PC-3 (cell line): ENCODE measurements at regions not wholly inside any gene's neighbourhood (a gene's known extent, or its start where the extent isn't known, plus 50 kb on each side); places are given as distances from the start of the nearest gene placed in this dataset.
"Not testable (repeated sequence)": the region's sequence is repeated elsewhere in the genome, so short reads cannot be mapped to it uniquely, and the experiment has no call there.

Experiments used
- ATAC-seq: fragments of 200-7000 bp; cut with Tn5 transposase; 2 replicates; pipeline ENCODE4 v1.9.1; 2020; ENCODE audit warnings: mild to moderate bottlenecking, moderate library complexity
- BruUV-seq: library from RNA; stranded (reverse); fragments of 400-500 nt; replicated peaks from 2 replicates; lab custom pipeline; 2021; lab: Mats Ljungman, UMichigan
- CTCF ChIA-PET: fragments of 300-600 bp; sonication (Branson Sonifier 250); formaldehyde crosslinking; loops from one replicate; lab custom pipeline; 2022; ENCODE audit warnings: antibody characterized with exemption; lab: Charles Lee
- POLR2A ChIA-PET: fragments of 300-600 bp; sonication (Branson Sonifier 250); formaldehyde crosslinking; loops from one replicate; lab custom pipeline; 2022; ENCODE audit warnings: antibody characterized with exemption; ENCODE audit not compliant: unreplicated experiment; lab: Charles Lee
- DNase-seq: peaks from one replicate; pipeline ENCODE4 v3.0.0-alpha.2; 2015
- H2AFZ ChIP-seq: fragments of 300-600 bp; sonication (generic); 2 replicates; pipeline ENCODE4 v1.6.0; 2016; ENCODE audit warnings: antibody characterized with exemption, low read length
- H3F3A ChIP-seq: fragments of 300-600 bp; sonication (generic); one replicate; pipeline ENCODE4 v1.6.0; 2017; ENCODE audit warnings: antibody characterized with exemption, low read length, control low read depth, mild to moderate bottlenecking; ENCODE audit not compliant: unreplicated experiment
- H3K27ac ChIP-seq: fragments of 300-600 bp; sonication (generic); 2 replicates; pipeline ENCODE4 v1.5.1; 2016; ENCODE audit warnings: mild to moderate bottlenecking, low read length
- H3K27me3 ChIP-seq: fragments of 300-600 bp; sonication (generic); 2 replicates; pipeline ENCODE4 v1.6.1; 2016; ENCODE audit warnings: low read length, mixed read lengths
- H3K36me3 ChIP-seq: fragments of 300-600 bp; sonication (generic); 2 replicates; pipeline ENCODE4 v1.6.1; 2016; ENCODE audit warnings: low read depth, mixed run types, low read length, mixed read lengths
- H3K4me1 ChIP-seq: fragments of 300-600 bp; sonication (generic); 2 replicates; pipeline ENCODE4 v1.5.1; 2016; ENCODE audit warnings: low read length; ENCODE audit not compliant: insufficient read depth
- H3K4me2 ChIP-seq: fragments of 300-600 bp; sonication (generic); 2 replicates; pipeline ENCODE4 v1.6.0; 2016; ENCODE audit warnings: low read length
- H3K4me3 ChIP-seq: fragments of 300-600 bp; sonication (generic); 2 replicates; pipeline ENCODE4 v1.5.1; 2016; ENCODE audit warnings: mild to moderate bottlenecking, low read length, mixed read lengths
- H3K79me2 ChIP-seq: fragments of 300-600 bp; sonication (generic); 2 replicates; pipeline ENCODE4 v1.6.1; 2017; ENCODE audit warnings: low read length, mixed read lengths
- H3K9ac ChIP-seq: fragments of 300-600 bp; sonication (generic); 2 replicates; pipeline ENCODE4 v1.6.0; 2016; ENCODE audit warnings: mild to moderate bottlenecking, low read length
- H3K9me2 ChIP-seq: fragments of 300-600 bp; sonication (generic); replicated peaks from 2 replicates; pipeline ENCODE4 v1.6.1; 2016; ENCODE audit warnings: mixed run types, low read length, mixed read lengths
- H3K9me3 ChIP-seq: fragments of 300-600 bp; sonication (generic); 2 replicates; pipeline ENCODE4 v1.6.1; 2016; ENCODE audit warnings: low read length, mixed read lengths
- H4K20me1 ChIP-seq: fragments of 300-600 bp; sonication (generic); 2 replicates; pipeline ENCODE4 v1.6.1; 2016; ENCODE audit warnings: low read length, mixed read lengths
- intact Hi-C: fragments of 100-400 bp; cut with micrococcal nuclease; formaldehyde crosslinking; loops from 2 replicates; pipeline ENCODE4 v1.9.0; 2023

- H3K9ac ChIP-seq, H3K27me3 ChIP-seq, H3F3A ChIP-seq, H2AFZ ChIP-seq, H3K4me2 ChIP-seq, H3K27ac ChIP-seq, H3K4me1 ChIP-seq, H3K9me2 ChIP-seq, BruUV-seq, H3K36me3 ChIP-seq, ATAC-seq, intact Hi-C loops, H3K79me2 ChIP-seq, H4K20me1 ChIP-seq, DNase-seq, POLR2A ChIA-PET, CTCF ChIA-PET, H3K9me3 ChIP-seq, H3K4me3 ChIP-seq: not testable (repeated sequence)
Observed at GRCh38 chr4:118477826-118478225, 125.0 kb upstream of the PRSS12 start.

GRCh38 chr4:118485801-118486314, 133.1 kb upstream of the PRSS12 start:
- H3K9ac ChIP-seq, H2AFZ ChIP-seq, DNase-seq, ATAC-seq, BruUV-seq, intact Hi-C loops, H3K9me2 ChIP-seq, H3K27ac ChIP-seq, H3K9me3 ChIP-seq, H3K79me2 ChIP-seq, POLR2A ChIA-PET, CTCF ChIA-PET, H3K4me1 ChIP-seq, H4K20me1 ChIP-seq, H3K4me3 ChIP-seq, H3K27me3 ChIP-seq, H3K36me3 ChIP-seq, H3F3A ChIP-seq, H3K4me2 ChIP-seq: not testable (repeated sequence)

GRCh38 chr4:118492963-118493362, 140.2 kb upstream of the PRSS12 start:
- H3K4me2 ChIP-seq, intact Hi-C loops, POLR2A ChIA-PET, H3K79me2 ChIP-seq, H3K36me3 ChIP-seq, H3K9me2 ChIP-seq, H3K9me3 ChIP-seq, H4K20me1 ChIP-seq, H3K4me3 ChIP-seq, H3K27me3 ChIP-seq, DNase-seq, H2AFZ ChIP-seq, H3K4me1 ChIP-seq, ATAC-seq, CTCF ChIA-PET, BruUV-seq, H3K27ac ChIP-seq, H3F3A ChIP-seq, H3K9ac ChIP-seq: not testable (repeated sequence)

DNA sequence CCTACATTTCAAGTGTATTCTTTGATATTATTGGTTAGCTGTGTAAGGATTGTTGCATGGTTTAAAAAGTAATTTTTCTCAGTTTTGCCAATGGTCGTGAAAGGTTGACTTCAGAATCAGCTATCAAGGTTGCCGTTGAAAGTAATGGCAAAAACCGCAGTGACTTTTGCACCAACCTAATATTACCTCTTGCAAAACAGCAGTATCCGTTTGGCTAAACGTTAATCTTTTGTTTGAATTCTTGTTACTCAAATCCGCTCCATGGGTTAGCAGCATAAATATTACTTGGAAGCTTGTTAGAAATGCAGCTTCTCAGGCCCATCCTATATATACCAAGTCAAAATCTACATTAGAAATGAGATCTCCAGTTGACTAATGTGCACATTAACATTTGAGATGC, 141.6 kb upstream of the PRSS12 start:
- POLR2A ChIA-PET, H3K9me2 ChIP-seq, H3F3A ChIP-seq, H3K79me2 ChIP-seq, H3K36me3 ChIP-seq, ATAC-seq, H3K4me2 ChIP-seq, H3K27ac ChIP-seq, intact Hi-C loops, BruUV-seq, H2AFZ ChIP-seq, H3K9me3 ChIP-seq, CTCF ChIA-PET, H3K27me3 ChIP-seq, H3K9ac ChIP-seq, H3K4me1 ChIP-seq, H4K20me1 ChIP-seq, H3K4me3 ChIP-seq, DNase-seq: not testable (repeated sequence)

GRCh38 chr4:118502967-118503366, 150.2 kb upstream of the PRSS12 start:
- DNase-seq, H3F3A ChIP-seq, H3K9ac ChIP-seq, BruUV-seq, ATAC-seq, CTCF ChIA-PET, H3K9me2 ChIP-seq, H3K27me3 ChIP-seq, H3K36me3 ChIP-seq, intact Hi-C loops, H3K4me3 ChIP-seq, H2AFZ ChIP-seq, H3K79me2 ChIP-seq, H3K9me3 ChIP-seq, H4K20me1 ChIP-seq, H3K4me2 ChIP-seq, POLR2A ChIA-PET, H3K27ac ChIP-seq, H3K4me1 ChIP-seq: not testable (repeated sequence)

- H3K36me3 ChIP-seq, H3K9ac ChIP-seq, H3K9me2 ChIP-seq, H3K27me3 ChIP-seq, BruUV-seq, H3K27ac ChIP-seq, H3K4me3 ChIP-seq, H4K20me1 ChIP-seq, H2AFZ ChIP-seq, H3K4me1 ChIP-seq, H3K79me2 ChIP-seq, H3K4me2 ChIP-seq, H3F3A ChIP-seq, CTCF ChIA-PET, POLR2A ChIA-PET, DNase-seq, H3K9me3 ChIP-seq: not testable (repeated sequence)
- intact Hi-C loops = loop anchor here (5.0 kb wide), 1 partner anchor 223 kb away; no protein-coding TSS in a partner anchor
- peak; percentile 54 for ATAC-seq
Observed at GRCh38 chr4:118504927-118505326, 152.1 kb upstream of the PRSS12 start.

- BruUV-seq, H2AFZ ChIP-seq, H3K4me2 ChIP-seq, POLR2A ChIA-PET, H4K20me1 ChIP-seq, H3K36me3 ChIP-seq, H3K27me3 ChIP-seq, H3K79me2 ChIP-seq, H3K4me1 ChIP-seq, DNase-seq, ATAC-seq, H3K9me2 ChIP-seq, H3K27ac ChIP-seq, CTCF ChIA-PET, H3K9ac ChIP-seq, H3F3A ChIP-seq, H3K4me3 ChIP-seq, H3K9me3 ChIP-seq: not testable (repeated sequence)
- intact Hi-C loops = loop anchor here (5.0 kb wide), 1 partner anchor 223 kb away; no protein-coding TSS in a partner anchor
Observed at GRCh38 chr4:118505491-118505890, 152.7 kb upstream of the PRSS12 start.
